RKO (cell line): ENCODE measurements at regions not wholly inside any gene's neighbourhood (a gene's known extent, or its start where the extent isn't known, plus 50 kb on each side); places are given as distances from the start of the nearest gene placed in this dataset.
"Not testable (repeated sequence)": the region's sequence is repeated elsewhere in the genome, so short reads cannot be mapped to it uniquely, and the experiment has no call there.

Source experiments
- DNase-seq: peaks from one replicate; pipeline ENCODE4 v3.0.0-alpha.2; 2016; ENCODE audit warnings: low spot score

- not testable (repeated sequence) for DNase-seq
Observed at GRCh38 chr3:75840160-75840559, 54.8 kb upstream of the ZNF717 start.

- not testable (repeated sequence) for DNase-seq
Observed at GRCh38 chr3:75850301-75851008, 65.1 kb upstream of the ZNF717 start.

- no peak for DNase-seq
Observed at GRCh38 chr3:75863130-75863529, 77.8 kb upstream of the ZNF717 start.

GRCh38 chr3:75863878-75864277, 78.5 kb upstream of the ZNF717 start:
- DNase-seq = no peak

GRCh38 chr3:75883719-75884118, 98.4 kb upstream of the ZNF717 start:
- DNase-seq = not testable (repeated sequence)

GRCh38 chr3:75886971-75887526, 101.7 kb upstream of the ZNF717 start:
- DNase-seq = no peak

GRCh38 chr3:75894234-75894633, 108.9 kb upstream of the ZNF717 start:
- DNase-seq = no peak

GRCh38 chr3:75896265-75896664, 110.9 kb upstream of the ZNF717 start:
- DNase-seq = no peak

GRCh38 chr3:75901446-75901845, 116.1 kb upstream of the ZNF717 start:
- DNase-seq = peak; percentile 2

- DNase-seq = no peak
Observed at GRCh38 chr3:75906555-75907112, 121.3 kb upstream of the ZNF717 start.

GRCh38 chr3:75913800-75914350, 128.5 kb upstream of the ZNF717 start:
- no peak for DNase-seq

GRCh38 chr3:75914741-75915140, 129.4 kb upstream of the ZNF717 start:
- DNase-seq = not testable (repeated sequence)

- DNase-seq = peak; percentile 6
Observed at GRCh38 chr3:75938921-75939320, 153.6 kb upstream of the ZNF717 start.

GRCh38 chr3:75951941-75952340, 166.6 kb upstream of the ZNF717 start:
- DNase-seq = peak; percentile 2

GRCh38 chr3:75960031-75960430, 174.7 kb upstream of the ZNF717 start:
- not testable (repeated sequence) for DNase-seq

GRCh38 chr3:75962054-75962453, 176.7 kb upstream of the ZNF717 start:
- not testable (repeated sequence) for DNase-seq

GRCh38 chr3:75967071-75967470, 181.7 kb upstream of the ZNF717 start:
- no peak for DNase-seq

GRCh38 chr3:75978686-75979085, 193.3 kb upstream of the ZNF717 start:
- peak; percentile 3 for DNase-seq

- no peak for DNase-seq
Observed at GRCh38 chr3:75981401-75981800, 196.1 kb upstream of the ZNF717 start.

GRCh38 chr3:75982151-75982550, 196.8 kb upstream of the ZNF717 start:
- DNase-seq = no peak

GRCh38 chr3:75983111-75983510, 197.8 kb upstream of the ZNF717 start:
- no peak for DNase-seq

- DNase-seq = no peak
Observed at GRCh38 chr3:75983609-75984290, 198.4 kb upstream of the ZNF717 start.

GRCh38 chr3:75985432-75985831, 200.1 kb upstream of the ZNF717 start:
- DNase-seq = no peak
